ENCODE measurements at regions not wholly inside any gene's neighbourhood (a gene's known extent, or its start where the extent isn't known, plus 50 kb on each side); places are given as distances from the start of the nearest gene placed in this dataset.

DNA sequence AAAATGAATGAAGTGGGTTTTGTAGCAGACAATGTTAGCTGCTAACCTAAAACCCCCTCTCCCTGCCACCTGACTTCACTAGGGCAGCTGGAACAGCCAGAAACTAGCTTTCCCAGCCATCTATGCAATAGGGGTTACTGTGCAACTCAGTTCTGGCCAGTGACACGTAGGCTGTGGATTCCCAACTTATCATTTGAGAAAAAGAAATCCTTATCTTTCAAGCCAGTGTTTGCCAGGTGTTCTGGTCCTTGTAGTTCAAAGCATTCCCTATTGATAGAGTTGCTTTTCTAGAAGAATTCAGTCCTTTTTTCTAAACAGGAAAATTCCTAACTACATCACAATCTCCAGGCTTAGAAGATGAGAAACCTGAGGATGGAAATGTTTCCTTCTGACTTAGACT is 144.5 kb upstream of the ELAC2 start (continued):
- no peak for TF ChIP-seq ZSCAN4 (tag by site-specific recombination; IDR thresholded peaks at IDR 0.05)

DNA sequence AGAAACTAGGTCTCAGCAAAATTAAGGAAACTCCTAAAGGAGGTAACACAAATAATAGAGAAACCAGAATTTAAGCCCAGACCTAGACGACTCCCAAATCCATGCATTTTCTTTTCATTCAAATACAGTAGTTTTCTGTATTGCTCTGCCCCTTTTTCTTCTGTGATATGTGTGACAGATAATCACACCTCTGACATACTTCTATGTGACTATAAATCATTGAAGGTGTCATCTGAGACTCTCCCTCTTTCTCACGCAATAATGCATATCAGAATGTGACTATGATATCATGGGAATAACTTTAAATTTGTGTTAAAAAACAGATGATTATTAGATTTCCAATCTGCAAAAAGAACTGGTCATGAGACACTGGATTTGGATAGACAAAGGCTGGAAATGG is 143.0 kb upstream of the ELAC2 start:
- POLR2A ChIA-PET = no interaction called here
- Histone ChIP-seq H3K27ac (ENCODE audit: extremely low read depth, low read depth, low read length) (no peak overlapping the region), H3K9me3 (ENCODE audit: control insufficient read depth, insufficient read depth, low read depth, low read length) (no peaks in the 10 kb centered on the region), H3K4me1 (ENCODE audit: control insufficient read depth, insufficient read depth, low read length) (no peaks in the 10 kb centered on the region), H3K36me3 (ENCODE audit: control insufficient read depth in 2 of 2, insufficient read depth in 1 of 2, low read length in 2 of 2) (no peaks in the 10 kb centered on the region), H3K4me3 (ENCODE audit: low read depth, low read length) (no peak overlapping the region)
- CTCF ChIA-PET = interaction anchor here (1.1 kb wide), 1 partner anchor 131 kb away, joined by 3 read pairs; no protein-coding TSS in a partner anchor
- TF ChIP-seq, protein P1, sequence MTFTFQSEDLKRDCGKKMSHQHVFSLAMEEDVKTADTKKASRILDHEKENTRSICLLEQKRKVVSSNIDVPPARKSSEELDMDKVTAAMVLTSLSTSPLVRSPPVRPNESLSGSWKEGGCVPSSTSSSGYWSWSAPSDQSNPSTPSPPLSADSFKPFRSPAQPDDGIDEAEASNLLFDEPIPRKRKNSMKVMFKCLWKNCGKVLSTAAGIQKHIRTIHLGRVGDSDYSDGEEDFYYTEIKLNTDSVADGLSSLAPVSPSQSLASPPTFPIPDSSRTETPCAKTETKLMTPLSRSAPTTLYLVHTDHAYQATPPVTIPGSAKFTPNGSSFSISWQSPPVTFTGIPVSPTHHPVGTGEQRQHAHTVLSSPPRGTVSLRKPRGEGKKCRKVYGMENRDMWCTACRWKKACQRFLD (tag by site-specific recombination; IDR thresholded peaks at IDR 0.05) = no peak
- TF ChIP-seq GLIS2 (tag by site-specific recombination; IDR thresholded peaks at IDR 0.05) = no peak
- no peak for TF ChIP-seq GLIS1 (tag by site-specific recombination; IDR thresholded peaks at IDR 0.05)
- no peak for TF ChIP-seq PBX3 (CRISPR knock-in tag; IDR thresholded peaks at IDR 0.05)
- TF ChIP-seq ZNF654 (tag by site-specific recombination; IDR thresholded peaks at IDR 0.05; ENCODE audit: low read depth) = no peak
- TF ChIP-seq IKZF3 (tag by site-specific recombination; IDR thresholded peaks at IDR 0.05) = no peak
- TF ChIP-seq, protein P2, sequence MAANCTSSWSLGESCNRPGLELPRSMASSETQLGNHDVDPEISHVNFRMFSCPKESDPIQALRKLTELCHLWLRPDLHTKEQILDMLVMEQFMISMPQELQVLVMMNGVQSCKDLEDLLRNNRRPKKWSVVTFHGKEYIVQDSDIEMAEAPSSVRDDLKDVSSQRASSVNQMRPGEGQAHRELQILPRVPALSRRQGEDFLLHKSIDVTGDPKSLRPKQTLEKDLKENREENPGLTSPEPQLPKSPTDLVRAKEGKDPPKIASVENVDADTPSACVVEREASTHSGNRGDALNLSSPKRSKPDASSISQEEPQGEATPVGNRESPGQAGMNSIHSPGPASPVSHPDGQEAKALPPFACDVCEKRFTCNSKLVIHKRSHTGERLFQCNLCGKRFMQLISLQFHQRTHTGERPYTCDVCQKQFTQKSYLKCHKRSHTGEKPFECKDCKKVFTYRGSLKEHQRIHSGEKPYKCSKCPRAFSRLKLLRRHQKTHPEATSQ (tag by site-specific recombination; IDR thresholded peaks at IDR 0.05) = no peak
- no peak for TF ChIP-seq ZBTB20 (tag by site-specific recombination; IDR thresholded peaks at IDR 0.05)
- TF ChIP-seq KLF10 (tag by site-specific recombination; IDR thresholded peaks at IDR 0.05) = no peak
- no peak for TF ChIP-seq AEBP2 (tag by site-specific recombination; IDR thresholded peaks at IDR 0.05; ENCODE audit: borderline replicate concordance)
- TF ChIP-seq ZNF513 (tag by site-specific recombination; IDR thresholded peaks at IDR 0.05) = no peak
- no peak for TF ChIP-seq ZNF366 (tag by site-specific recombination; conservative IDR thresholded peaks at IDR 0.05)
- no peak for TF ChIP-seq ZNF221 (tag by site-specific recombination; IDR thresholded peaks at IDR 0.05; ENCODE audit: borderline replicate concordance)
- TF ChIP-seq, protein P3, sequence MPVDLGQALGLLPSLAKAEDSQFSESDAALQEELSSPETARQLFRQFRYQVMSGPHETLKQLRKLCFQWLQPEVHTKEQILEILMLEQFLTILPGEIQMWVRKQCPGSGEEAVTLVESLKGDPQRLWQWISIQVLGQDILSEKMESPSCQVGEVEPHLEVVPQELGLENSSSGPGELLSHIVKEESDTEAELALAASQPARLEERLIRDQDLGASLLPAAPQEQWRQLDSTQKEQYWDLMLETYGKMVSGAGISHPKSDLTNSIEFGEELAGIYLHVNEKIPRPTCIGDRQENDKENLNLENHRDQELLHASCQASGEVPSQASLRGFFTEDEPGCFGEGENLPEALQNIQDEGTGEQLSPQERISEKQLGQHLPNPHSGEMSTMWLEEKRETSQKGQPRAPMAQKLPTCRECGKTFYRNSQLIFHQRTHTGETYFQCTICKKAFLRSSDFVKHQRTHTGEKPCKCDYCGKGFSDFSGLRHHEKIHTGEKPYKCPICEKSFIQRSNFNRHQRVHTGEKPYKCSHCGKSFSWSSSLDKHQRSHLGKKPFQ (tag by site-specific recombination; IDR thresholded peaks at IDR 0.05) = no peak
- no peak for TF ChIP-seq ZNF561 (tag by site-specific recombination; IDR thresholded peaks at IDR 0.05; ENCODE audit: borderline replicate concordance)
- TF ChIP-seq ZNF639 (tag by site-specific recombination; IDR thresholded peaks at IDR 0.05) = no peak
- TF ChIP-seq ZNF660 (tag by site-specific recombination; IDR thresholded peaks at IDR 0.05) = no peak
- TF ChIP-seq, protein P4, sequence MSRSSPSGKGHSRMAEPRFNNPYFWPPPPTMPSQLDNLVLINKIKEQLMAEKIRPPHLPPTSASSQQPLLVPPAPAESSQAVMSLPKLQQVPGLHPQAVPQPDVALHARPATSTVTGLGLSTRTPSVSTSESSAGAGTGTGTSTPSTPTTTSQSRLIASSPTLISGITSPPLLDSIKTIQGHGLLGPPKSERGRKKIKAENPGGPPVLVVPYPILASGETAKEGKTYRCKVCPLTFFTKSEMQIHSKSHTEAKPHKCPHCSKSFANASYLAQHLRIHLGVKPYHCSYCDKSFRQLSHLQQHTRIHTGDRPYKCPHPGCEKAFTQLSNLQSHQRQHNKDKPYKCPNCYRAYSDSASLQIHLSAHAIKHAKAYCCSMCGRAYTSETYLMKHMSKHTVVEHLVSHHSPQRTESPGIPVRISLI (tag by site-specific recombination; IDR thresholded peaks at IDR 0.05) = no peak
- TF ChIP-seq ZNF274 (IDR thresholded peaks at IDR 0.05; ENCODE audit: low read length) = no peak
- no peak for TF ChIP-seq ZNF274 (tag by site-specific recombination; IDR thresholded peaks at IDR 0.05; ENCODE audit: borderline replicate concordance)
- TF ChIP-seq ZNF776 (tag by site-specific recombination; IDR thresholded peaks at IDR 0.05; ENCODE audit: borderline replicate concordance) = no peak
